SK-N-SH (cell line): ENCODE measurements at regions not wholly inside any gene's neighbourhood (a gene's known extent, or its start where the extent isn't known, plus 50 kb on each side); places are given as distances from the start of the nearest gene placed in this dataset.

Experiments
- CTCF ChIP-seq: fragments of 200-600 bp; sonication (generic); IDR thresholded peaks from 2 replicates; pipeline ENCODE4 v1.6.1; 2017; ENCODE audit warnings: antibody characterized with exemption, mild to moderate bottlenecking, moderate library complexity
- EP300 ChIP-seq, 2 experiments: IDR thresholded peaks; 2 replicates each; pipeline versions ENCODE4 v1.4.0 to v1.6.1; 2012; ENCODE audit warnings: borderline replicate concordance in 1 of 2, low read depth in 1 of 2, low read length in 1 of 2
- EZH2phosphoT487 ChIP-seq: fragments of 200-600 bp; sonication (generic); IDR thresholded peaks from 2 replicates; pipeline ENCODE4 v1.6.1; 2017; ENCODE audit warnings: low read depth, mixed run types, mild to moderate bottlenecking, antibody characterized with exemption, moderate library complexity, borderline replicate concordance
- FOXM1 ChIP-seq: IDR thresholded peaks from 2 replicates; pipeline ENCODE4 v1.4.0; 2012; ENCODE audit warnings: low read depth, mild to moderate bottlenecking
- MAX ChIP-seq: IDR thresholded peaks from 2 replicates; pipeline ENCODE4 v1.4.0; 2012; ENCODE audit warnings: low read depth
- MXI1 ChIP-seq: IDR thresholded peaks from 2 replicates; pipeline ENCODE4 v1.6.1; 2012; ENCODE audit warnings: mild to moderate bottlenecking, low read depth, low read length, improper control_type of control experiment
- POLR2AphosphoS5 ChIP-seq: IDR thresholded peaks from 2 replicates; pipeline ENCODE4 v1.6.1; 2012; ENCODE audit warnings: low read depth, low read length
- RAD21 ChIP-seq: IDR thresholded peaks from 2 replicates; pipeline ENCODE4 v1.6.1; 2012; ENCODE audit warnings: mild to moderate bottlenecking, low read length
- REST ChIP-seq: IDR thresholded peaks from 2 replicates; pipeline ENCODE4 v1.6.1; 2012; ENCODE audit warnings: mild to moderate bottlenecking, low read depth, low read length, moderate library complexity
- SIN3A ChIP-seq: IDR thresholded peaks from 2 replicates; pipeline ENCODE4 v1.6.1; 2012; ENCODE audit warnings: low read depth, mild to moderate bottlenecking, low read length, moderate library complexity, borderline replicate concordance
- TAF1 ChIP-seq: IDR thresholded peaks from 2 replicates; pipeline ENCODE4 v1.6.1; 2012; ENCODE audit warnings: low read depth, mild to moderate bottlenecking, low read length, moderate library complexity, borderline replicate concordance
- YY1 ChIP-seq: IDR thresholded peaks from 2 replicates; pipeline ENCODE4 v1.4.0; 2012; ENCODE audit warnings: low read depth, mild to moderate bottlenecking

- TF ChIP-seq CTCF (peak; percentile 64), MXI1 (no peak), MAX (no peak), REST (no peak), EZH2phosphoT487 (no peak), YY1 (no peak), TAF1 (no peak), SIN3A (no peak), POLR2AphosphoS5 (no peak), FOXM1 (no peak), EP300 (IDR thresholded peaks at IDR 0.05; ENCODE audit: borderline replicate concordance in 1 of 2, low read depth in 1 of 2, low read length in 1 of 2) (no peak), RAD21 (peak; percentile 52)
Observed at GRCh38 chr20:56974499-56975250, 291.8 kb downstream of the BMP7 start.
